GM12891 (cell line): ENCODE measurements at regions not wholly inside any gene's neighbourhood (a gene's known extent, or its start where the extent isn't known, plus 50 kb on each side); places are given as distances from the start of the nearest gene placed in this dataset.
"Not testable (repeated sequence)": the region's sequence is repeated elsewhere in the genome, so short reads cannot be mapped to it uniquely, and the experiment has no call there.

Source experiments
- POLR2AphosphoS5 ChIP-seq: IDR thresholded peaks from 2 replicates; pipeline ENCODE4 v1.6.1; 2011; ENCODE audit warnings: low read depth, low read length, control low read depth
- SPI1 ChIP-seq: IDR thresholded peaks from 2 replicates; pipeline ENCODE4 v1.6.1; 2011; ENCODE audit warnings: low read depth, low read length, control low read depth

- TF ChIP-seq POLR2AphosphoS5, SPI1: not testable (repeated sequence)
Observed at GRCh38 chr9:80970377-80970776, 719.0 kb downstream of the TLE1 start.
